OCI-M2 (cell line): ENCODE measurements at regions not wholly inside any gene's neighbourhood (a gene's known extent, or its start where the extent isn't known, plus 50 kb on each side); places are given as distances from the start of the nearest gene placed in this dataset.
"Not testable (repeated sequence)": the region's sequence is repeated elsewhere in the genome, so short reads cannot be mapped to it uniquely, and the experiment has no call there.

Experiments
- DNase-seq: peaks from one replicate; lab custom pipeline; 2025; ENCODE audit not compliant: unreplicated experiment; lab: John Stamatoyannopoulos, UW

DNA sequence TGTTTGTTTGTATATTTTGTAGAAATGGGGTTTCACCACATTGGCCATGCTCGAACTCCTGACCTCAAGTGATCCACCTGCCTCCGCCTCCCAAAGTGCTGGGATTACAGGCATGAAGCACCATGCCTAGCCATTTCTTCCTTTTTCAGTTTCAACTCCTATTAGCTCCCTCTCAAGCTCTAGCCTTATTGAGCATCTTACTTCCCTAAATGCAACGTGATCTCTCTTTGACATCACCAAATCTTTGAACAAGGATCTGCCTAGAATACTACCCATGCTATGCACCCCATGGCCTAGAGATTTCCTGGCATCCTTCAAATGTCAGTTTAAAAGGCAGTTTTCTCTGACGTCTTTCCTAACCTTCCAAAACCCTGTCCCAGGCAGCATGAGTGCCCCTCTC lies 91.1 kb upstream of the NR5A2 start:
- DNase-seq, result no peak

DNA sequence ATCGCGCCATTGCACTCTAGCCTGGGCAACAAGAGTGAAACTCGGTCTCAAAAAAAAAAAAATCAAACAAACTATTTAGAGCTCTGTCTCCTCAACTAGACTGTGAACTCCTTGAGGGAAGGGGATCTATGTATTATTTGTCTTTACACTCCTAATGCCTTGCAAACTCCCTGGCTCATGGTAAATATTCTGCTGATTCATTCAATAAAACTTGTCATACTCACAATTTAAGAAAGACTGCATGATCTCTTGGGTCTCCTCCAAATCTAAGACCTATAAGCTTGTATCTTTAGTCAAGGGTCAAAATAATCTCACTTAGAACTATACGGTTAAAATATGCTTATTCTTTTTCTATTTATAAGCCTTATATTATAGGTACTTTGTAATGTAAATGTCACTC lies 90.3 kb upstream of the NR5A2 start:
- DNase-seq, result no peak

DNA sequence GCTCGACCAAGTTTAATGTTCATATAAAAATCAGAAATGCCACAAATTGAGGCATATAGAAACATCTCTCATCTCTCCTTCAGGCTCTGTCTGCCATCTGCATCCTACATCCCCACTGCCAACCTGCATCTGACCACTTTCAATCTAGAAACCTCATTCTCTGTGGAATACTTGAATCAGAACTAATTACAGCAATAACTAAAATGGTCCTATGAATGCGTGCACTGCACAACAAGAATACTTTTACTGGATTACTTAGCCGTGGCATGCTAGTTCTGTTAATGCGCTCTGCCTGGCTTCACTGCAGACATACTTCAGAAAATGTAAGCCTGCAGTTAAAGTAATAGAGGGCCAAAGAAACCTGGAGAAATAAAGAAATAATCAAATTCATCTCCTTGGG lies 89.8 kb upstream of the NR5A2 start:
- DNase-seq, result no peak

DNA sequence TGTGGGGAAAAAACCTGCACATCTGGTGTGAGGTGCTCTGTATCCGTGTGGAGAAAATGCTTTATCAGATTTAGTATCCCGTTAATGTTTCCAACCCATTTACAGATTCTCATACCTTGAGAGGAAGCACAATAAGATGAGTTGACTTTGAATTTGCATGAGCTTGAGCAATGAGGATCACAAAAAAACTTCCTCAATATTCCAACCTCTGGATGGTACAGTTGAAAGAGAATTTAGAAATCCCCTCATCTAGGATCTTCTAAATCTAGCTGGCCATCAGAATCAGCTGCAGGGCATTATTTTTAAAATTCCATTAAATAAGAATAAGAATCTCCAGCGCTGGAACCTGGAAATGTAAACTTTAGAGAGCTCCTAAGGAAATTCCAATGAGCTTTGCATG lies 82.5 kb upstream of the NR5A2 start:
- no peak for DNase-seq

DNA sequence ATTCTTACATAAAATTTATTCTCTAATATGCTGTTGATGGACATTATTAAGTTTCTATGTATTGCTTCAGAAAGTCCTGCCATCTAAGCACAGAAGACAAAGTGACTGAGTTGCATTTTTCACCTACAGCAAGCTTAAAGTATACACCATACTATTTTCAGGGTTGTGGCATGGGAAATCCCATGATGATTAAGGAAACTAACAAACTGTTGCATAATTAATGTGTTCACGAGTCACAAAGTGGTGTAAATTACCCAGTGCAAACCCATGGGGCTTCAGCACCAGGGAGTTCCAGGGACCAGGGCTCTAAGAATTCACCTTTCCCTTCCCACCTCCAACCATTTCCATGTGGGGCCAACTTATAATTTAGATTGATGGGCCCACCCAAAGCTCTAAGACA lies 81.9 kb upstream of the NR5A2 start:
- no peak for DNase-seq

DNA sequence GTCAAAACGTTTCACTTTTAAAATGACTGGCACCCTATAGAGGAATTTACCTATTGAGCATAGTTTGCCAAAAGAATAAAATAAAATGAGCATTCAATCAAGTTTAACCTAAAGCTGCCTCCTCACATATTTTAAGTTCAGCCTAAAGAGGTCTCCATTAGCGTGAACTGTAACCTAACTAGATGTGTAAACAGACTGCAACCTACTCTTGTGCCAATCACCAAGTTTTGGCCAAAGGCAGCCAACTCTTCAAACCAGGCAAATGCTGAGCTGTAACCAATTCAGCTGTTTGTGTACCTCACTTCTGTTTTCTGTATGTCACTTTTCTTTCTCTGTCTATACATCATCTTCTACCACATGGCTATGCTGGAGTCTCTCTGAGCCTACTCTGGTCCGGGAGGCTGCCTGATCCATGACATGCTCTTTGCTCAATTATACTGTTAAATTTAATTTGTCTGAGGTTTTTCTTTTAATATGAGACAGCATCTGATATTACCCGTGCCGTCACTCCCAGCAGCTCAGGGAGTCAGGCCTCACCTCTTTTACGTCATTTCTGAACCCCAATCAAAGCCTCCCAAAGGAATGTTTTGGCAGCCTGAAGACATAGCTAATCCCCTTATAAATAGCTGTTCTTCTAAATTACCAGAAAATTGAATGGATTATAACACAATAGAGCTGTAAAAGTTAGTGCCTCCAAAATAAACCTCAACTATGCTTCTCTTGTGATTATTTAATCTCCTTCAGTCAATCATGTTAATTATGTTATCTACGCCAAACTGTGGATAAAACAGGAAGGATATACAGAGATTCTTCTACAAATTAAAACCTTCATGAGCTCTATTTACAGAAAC lies 81.0 kb upstream of the NR5A2 start:
- DNase-seq, result no peak

- DNase-seq, result no peak
Measured at GRCh38 chr1:199948587-199949280, 78.8 kb upstream of the NR5A2 start.

DNA sequence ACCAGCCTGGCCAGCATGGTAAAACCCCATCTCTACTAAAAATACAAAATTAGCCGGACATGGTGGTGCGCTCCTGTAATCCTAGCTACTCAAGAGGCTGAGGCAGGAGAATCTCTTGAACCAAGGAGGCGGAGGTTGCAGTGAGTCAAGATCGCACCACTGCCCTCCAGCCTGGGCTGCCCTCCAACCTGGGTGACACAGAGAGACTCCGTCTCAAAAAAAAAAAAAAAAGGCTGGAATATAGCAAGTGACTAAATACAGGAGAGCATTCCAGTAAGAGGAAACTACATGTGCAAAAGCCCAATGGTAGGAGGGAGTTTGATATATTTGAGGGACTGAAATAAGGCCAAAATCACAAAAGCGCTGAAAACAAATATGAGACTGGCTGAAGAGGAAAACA lies 76.5 kb upstream of the NR5A2 start:
- DNase-seq, result not testable (repeated sequence)

DNA sequence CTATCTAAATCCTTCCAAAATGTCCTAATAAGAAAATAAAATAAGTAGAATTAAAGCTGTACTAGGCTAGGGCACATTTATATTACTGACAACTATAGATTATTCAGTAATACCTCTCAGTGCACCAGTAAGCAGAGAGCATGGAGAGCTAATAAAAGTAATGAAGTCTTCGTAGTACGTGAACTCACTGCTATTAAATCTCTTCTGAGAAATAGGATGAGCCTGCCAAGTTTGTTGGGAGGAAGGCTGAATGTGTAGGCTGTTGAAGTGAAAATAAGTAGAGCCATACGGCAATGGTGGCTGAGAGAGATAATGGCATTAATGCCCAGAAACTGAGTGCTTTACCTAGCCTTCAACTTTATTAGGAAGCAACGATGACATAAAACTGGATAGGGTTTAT lies 73.9 kb upstream of the NR5A2 start:
- DNase-seq, result no peak

- DNase-seq, result no peak
Measured at GRCh38 chr1:199954699-199955098, 72.8 kb upstream of the NR5A2 start.

- no peak for DNase-seq
Measured at GRCh38 chr1:199955235-199955634, 72.3 kb upstream of the NR5A2 start.

DNA sequence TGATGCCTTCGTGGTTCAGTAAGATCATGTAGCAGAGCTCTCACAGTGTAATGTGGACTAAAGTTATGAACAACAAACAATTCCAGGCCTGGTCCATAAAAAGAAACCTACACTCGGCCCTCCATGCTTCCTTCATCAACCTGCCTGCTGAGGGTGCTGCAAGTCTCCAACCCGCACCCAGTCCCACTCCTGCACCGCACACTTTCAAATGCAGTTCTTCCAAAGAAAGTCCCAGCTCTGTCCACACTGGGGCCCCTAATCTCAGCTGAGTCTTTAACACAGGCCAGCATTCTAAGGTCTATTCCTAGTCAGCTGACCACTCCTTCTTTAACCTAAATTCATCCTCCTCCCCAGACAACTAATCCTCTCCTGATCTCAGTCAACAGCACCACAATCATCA lies 71.5 kb upstream of the NR5A2 start:
- DNase-seq, result no peak

DNA sequence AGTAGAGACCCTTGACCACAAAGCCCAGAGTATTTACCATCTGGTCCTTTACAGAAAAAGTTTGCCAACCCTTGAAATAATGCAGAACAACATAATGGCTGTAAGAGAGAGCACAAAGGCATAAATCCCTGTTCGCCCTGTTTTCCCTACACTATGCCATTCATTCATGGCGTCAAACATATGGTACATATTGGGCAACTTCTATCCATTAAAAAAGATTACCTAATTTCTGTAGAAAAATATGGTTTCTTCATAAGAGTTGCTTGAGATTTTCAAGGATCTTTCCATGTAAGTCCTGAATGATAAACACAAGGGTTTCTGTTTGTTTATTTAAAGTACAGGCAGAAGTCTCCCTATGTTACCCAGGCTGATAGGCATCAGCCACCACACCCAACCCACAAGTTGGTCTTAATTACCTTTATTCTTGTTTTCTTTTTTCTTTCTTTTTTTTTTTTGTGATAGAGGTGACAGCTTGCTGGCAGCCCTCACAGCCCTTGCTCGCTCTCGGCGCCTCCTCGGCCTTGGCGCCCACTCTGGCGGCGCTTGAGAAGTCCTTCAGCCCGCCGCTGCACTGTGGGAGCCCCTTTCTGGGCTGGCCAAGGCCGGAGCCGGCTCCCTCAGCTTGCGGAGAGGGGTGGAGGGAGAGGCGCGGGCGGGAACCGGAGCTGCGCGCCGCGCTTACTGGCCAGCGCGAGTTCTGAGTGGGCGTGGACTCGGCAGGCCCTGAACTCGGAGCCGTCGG lies 68.3 kb upstream of the NR5A2 start:
- DNase-seq, result no peak

DNA sequence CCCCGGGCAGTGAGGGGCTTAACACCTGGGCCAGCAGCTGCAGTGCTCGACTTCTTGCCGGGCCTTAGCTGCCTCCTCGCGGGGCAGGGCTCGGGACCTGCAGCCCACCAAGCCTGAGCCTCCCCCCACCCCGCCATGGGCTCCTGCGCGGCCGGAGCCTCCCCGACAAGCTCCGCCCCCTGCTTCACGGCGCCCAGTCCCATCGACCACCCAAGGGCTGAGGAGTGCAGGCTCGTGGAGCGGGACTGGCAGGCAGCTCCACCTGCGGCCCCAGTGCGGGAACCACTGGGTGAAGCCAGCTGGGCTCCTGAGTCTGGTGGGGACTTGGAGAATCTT lies 67.8 kb upstream of the NR5A2 start:
- DNase-seq, result no peak

DNA sequence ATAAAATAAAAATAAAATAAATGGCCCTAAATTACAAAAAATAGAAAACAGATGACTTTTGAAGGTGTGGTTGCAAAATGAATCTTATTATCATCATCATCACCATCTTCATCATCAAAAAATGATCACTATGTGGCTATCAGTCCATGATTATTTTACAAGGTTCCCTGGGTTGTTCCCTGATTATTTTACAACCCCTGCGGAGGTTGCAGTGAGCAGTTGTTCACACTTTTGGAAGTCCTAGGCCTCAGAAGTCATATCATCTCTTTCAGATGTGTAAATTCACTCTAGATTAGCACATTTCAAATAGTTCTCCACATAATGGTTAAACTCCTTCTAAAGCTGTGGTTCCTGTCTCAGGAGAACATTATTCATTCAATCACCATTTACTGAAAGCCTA lies 57.4 kb upstream of the NR5A2 start:
- DNase-seq, result no peak

DNA sequence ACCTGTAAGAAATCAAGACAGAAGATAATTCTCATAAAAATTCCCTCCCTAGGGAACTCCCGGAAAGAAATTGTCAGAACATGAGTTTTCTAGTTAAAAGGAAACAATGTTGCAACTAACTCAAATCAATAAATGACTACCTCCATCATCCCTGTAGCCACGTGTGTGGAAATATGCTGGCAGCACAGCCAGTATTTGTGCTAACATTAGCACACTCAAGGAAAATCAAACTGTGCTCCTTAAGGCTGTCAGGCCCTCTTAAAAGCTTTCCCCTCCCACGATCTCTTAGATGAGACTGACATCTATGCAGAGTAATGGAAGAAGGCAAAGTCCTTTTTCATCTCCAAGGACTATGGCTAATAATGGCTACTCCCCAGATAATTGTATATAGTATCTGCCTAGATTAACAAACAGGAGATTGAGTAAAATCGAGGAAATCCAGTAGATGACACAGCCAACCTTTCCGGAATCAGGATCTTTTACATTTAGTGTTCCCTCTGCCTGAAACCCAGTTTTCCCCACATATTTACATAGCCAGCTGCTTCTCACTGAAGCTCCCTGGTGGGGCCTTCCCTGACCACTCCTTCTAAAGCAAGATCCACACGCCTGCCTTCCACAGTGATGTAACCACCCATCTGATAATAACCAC lies 50.9 kb upstream of the NR5A2 start:
- no peak for DNase-seq
